ENCODE measurements at regions not wholly inside any gene's neighbourhood (a gene's known extent, or its start where the extent isn't known, plus 50 kb on each side); places are given as distances from the start of the nearest gene placed in this dataset.

- TF ChIP-seq CTCF (IDR thresholded peaks at IDR 0.05) (no peak), POLR2A (IDR thresholded peaks at IDR 0.05) (no peak)
Observed at GRCh38 chr5:121319292-121319691, 532.4 kb upstream of the FTMT start.
